Uterus (tissue), 3 donors: ENCODE measurements at regions not wholly inside any gene's neighbourhood (a gene's known extent, or its start where the extent isn't known, plus 50 kb on each side); places are given as distances from the start of the nearest gene placed in this dataset.

ENCODE experiments used
- DNase-seq, 2 donors: peaks; one replicate each; pipeline ENCODE4 v3.0.0-alpha.2; 2019 to 2020
- H3K27ac ChIP-seq, 2 donors: fragments of 200-600 bp; sonication (generic); 1 replicate in 1 of 2; 2 replicates in 1 of 2; pipeline ENCODE4 v1.5.1; 2016 to 2018
- H3K27me3 ChIP-seq, 2 donors: fragments of 200-600 bp; sonication (generic); one replicate each; pipeline ENCODE4 v1.5.1; 2018 to 2019; ENCODE audit warnings: control low read depth in 1 of 2
- H3K36me3 ChIP-seq, 2 donors: fragments of 200-600 bp; sonication (generic); one replicate each; pipeline ENCODE4 v1.5.1; 2019; ENCODE audit warnings: control low read depth in 1 of 2
- H3K4me1 ChIP-seq, 2 donors: fragments of 200-600 bp; sonication (generic); one replicate each; pipeline ENCODE4 v1.5.1; 2018 to 2019; ENCODE audit warnings: control low read depth in 1 of 2
- H3K4me3 ChIP-seq, 2 donors: fragments of 200-600 bp; sonication (generic); 1 replicate in 1 of 2; 2 replicates in 1 of 2; pipeline ENCODE4 v1.5.1; 2018 to 2019; ENCODE audit warnings: mild to moderate bottlenecking in 1 of 2
- H3K9me3 ChIP-seq, 2 donors: fragments of 200-600 bp; sonication (generic); one replicate each; pipeline ENCODE4 v1.5.1; 2019; ENCODE audit warnings: control low read depth in 1 of 2
- CTCF ChIP-seq, 4 experiments: fragments of 200-600 bp in 2 of 4; fragments of 450-650 bp in 2 of 4; sonication (generic) in 2 of 4; IDR thresholded peaks; one replicate each; pipeline ENCODE4 v1.5.1; 2016 to 2019; ENCODE audit warnings: antibody characterized with exemption in 4 of 4, mild to moderate bottlenecking in 2 of 4, moderate library complexity in 1 of 4
- POLR2A ChIP-seq, 2 donors: fragments of 450-650 bp; IDR thresholded peaks; one replicate each; pipeline ENCODE4 v1.6.1; 2016; ENCODE audit warnings: antibody characterized with exemption in 2 of 2, mild to moderate bottlenecking in 1 of 2, moderate library complexity in 1 of 2
- intact Hi-C: fragments of 100-400 bp; cut with DNase I; formaldehyde crosslinking; loops from one replicate; pipeline ENCODE4 v1.15.1; 2023; ENCODE audit warnings: low total_unique reads
- donor health status: DM: yes; HTN: yes; CAD: no.

DNA sequence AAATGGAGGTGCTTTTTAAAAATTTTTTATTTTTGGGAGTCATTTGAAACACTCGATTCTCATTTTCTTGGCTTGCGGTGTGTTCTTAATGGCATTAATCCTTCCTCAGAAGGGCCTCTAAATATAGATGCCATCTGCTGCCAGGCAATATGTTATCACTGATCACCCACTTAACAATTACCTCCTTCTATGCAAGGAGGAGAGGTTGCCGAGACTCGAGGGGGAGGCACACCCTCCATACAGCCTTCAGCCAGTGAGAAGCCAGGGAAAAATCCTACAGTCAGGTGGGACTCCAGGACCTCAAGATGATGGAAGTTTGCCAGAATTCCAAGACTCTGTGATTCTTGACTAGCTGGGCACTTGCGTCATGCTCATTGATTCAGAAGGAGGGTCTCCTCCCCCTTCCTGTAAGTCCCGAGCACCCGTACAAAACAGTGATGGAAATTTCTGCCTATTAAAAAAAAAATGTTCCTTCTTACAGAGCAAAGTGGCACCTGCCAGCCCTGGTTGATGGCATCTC lies 574.5 kb downstream of the TYW1 start:
- Histone ChIP-seq H3K4me1 (no peaks in the 10 kb centered on the region), H3K27me3 (no peaks in the 10 kb centered on the region), H3K36me3 (no peaks in the 10 kb centered on the region), H3K9me3 (no peaks in the 10 kb centered on the region), H3K4me3 (no peak overlapping the region), H3K27ac (no peak overlapping the region)
- TF ChIP-seq CTCF (IDR thresholded peaks at IDR 0.05) (no peak), POLR2A (IDR thresholded peaks at IDR 0.05) (no peak)
- intact Hi-C loops: no loop called here
- DNase-seq: no peak

- Histone ChIP-seq H3K4me1 (no peaks in the 10 kb centered on the region), H3K4me3 (no peak overlapping the region), H3K9me3 (no peaks in the 10 kb centered on the region), H3K27ac (no peak overlapping the region), H3K27me3 (no peaks in the 10 kb centered on the region), H3K36me3 (no peaks in the 10 kb centered on the region)
- intact Hi-C loops: no loop called here
- no peak for DNase-seq
- TF ChIP-seq POLR2A (IDR thresholded peaks at IDR 0.05) (no peak), CTCF (IDR thresholded peaks at IDR 0.05) (no peak)
Observed at GRCh38 chr7:67573639-67574038, 577.0 kb downstream of the TYW1 start.

GRCh38 chr7:67588631-67589030 lies 592.0 kb downstream of the TYW1 start:
- H3K27ac ChIP-seq: no peak overlapping the region
- intact Hi-C loops: no loop called here
- H3K9me3 ChIP-seq: no peaks in the 10 kb centered on the region
- H3K36me3 ChIP-seq: no peaks in the 10 kb centered on the region
- no peak for DNase-seq
- no peaks in the 10 kb centered on the region for H3K27me3 ChIP-seq
- TF ChIP-seq POLR2A (IDR thresholded peaks at IDR 0.05) (no peak), CTCF (IDR thresholded peaks at IDR 0.05) (no peak)
- no peaks in the 10 kb centered on the region for H3K4me1 ChIP-seq
- no peak overlapping the region for H3K4me3 ChIP-seq

GRCh38 chr7:67589183-67589582 lies 592.5 kb downstream of the TYW1 start:
- intact Hi-C loops: no loop called here
- TF ChIP-seq CTCF (IDR thresholded peaks at IDR 0.05) (no peak), POLR2A (IDR thresholded peaks at IDR 0.05) (no peak)

GRCh38 chr7:67590649-67591048 lies 594.0 kb downstream of the TYW1 start:
- no peaks in the 10 kb centered on the region for H3K27me3 ChIP-seq
- no peak for TF ChIP-seq CTCF (IDR thresholded peaks at IDR 0.05)
- intact Hi-C loops: no loop called here
- no peaks in the 10 kb centered on the region for H3K4me1 ChIP-seq
- no peak for DNase-seq
- no peak overlapping the region for H3K27ac ChIP-seq
- no peak overlapping the region for H3K4me3 ChIP-seq
- no peaks in the 10 kb centered on the region for H3K36me3 ChIP-seq
- H3K9me3 ChIP-seq: no peaks in the 10 kb centered on the region

More at GRCh38 chr7:67589183-67589582, 592.5 kb downstream of the TYW1 start:
- Histone ChIP-seq H3K4me3 (no peak overlapping the region), H3K27ac (no peak overlapping the region), H3K27me3 (no peaks in the 10 kb centered on the region), H3K4me1 (no peaks in the 10 kb centered on the region), H3K9me3 (no peaks in the 10 kb centered on the region), H3K36me3 (no peaks in the 10 kb centered on the region)
- DNase-seq: no peak
